Fibroblast of pulmonary artery (primary cell): ENCODE measurements at regions not wholly inside any gene's neighbourhood (a gene's known extent, or its start where the extent isn't known, plus 50 kb on each side); places are given as distances from the start of the nearest gene placed in this dataset.

Source experiments
- DNase-seq: peaks from one replicate; pipeline ENCODE4 v3.0.0-alpha.2; 2010; ENCODE audit warnings: low read depth
- H3K4me3 ChIP-seq: replicated peaks from 2 replicates; pipeline ENCODE4 v1.5.1; 2011; ENCODE audit warnings: low read depth, mild to moderate bottlenecking, control low read depth, low read length, moderate library complexity
- CTCF ChIP-seq: IDR thresholded peaks from 2 replicates; pipeline ENCODE4 v1.5.1; 2011; ENCODE audit warnings: mild to moderate bottlenecking, control low read depth, low read length, inconsistent platforms; ENCODE audit errors: missing control alignments

- TF ChIP-seq CTCF: no peak
- DNase-seq: no peak
- no peak overlapping the region for H3K4me3 ChIP-seq
These were observed 385.4 kb upstream of the SLC10A2 start for GRCh38 chr13:103451656-103452055.

DNA sequence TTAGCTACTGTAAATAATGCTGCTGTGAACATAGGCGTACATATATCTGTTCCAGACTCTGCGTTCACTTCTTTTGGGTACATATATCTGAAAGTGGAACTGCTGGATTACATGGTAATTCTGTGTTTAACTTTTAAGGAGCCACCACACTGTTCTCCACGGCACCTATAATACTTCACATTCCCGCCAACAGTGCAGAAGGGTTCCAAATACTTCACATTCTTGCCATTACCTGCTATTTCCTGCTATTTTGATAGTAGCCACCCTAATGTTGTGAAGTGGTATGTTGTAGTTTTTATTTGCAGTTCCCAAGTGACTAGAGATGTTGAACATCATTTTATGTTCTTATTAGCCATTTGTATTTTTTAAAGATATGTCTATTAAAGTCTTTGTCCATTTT lies 377.4 kb upstream of the SLC10A2 start:
- H3K4me3 ChIP-seq: no peak overlapping the region
- no peak for DNase-seq
- no peak for TF ChIP-seq CTCF

GRCh38 chr13:103437651-103438050 lies 371.4 kb upstream of the SLC10A2 start:
- no peak for TF ChIP-seq CTCF
- DNase-seq: no peak
- no peak overlapping the region for H3K4me3 ChIP-seq

GRCh38 chr13:103436057-103436654 lies 369.9 kb upstream of the SLC10A2 start:
- H3K4me3 ChIP-seq: no peak overlapping the region
- no peak for TF ChIP-seq CTCF
- DNase-seq: no peak

- no peak for DNase-seq
- TF ChIP-seq CTCF: no peak
- H3K4me3 ChIP-seq: no peak overlapping the region
These were observed 365.6 kb upstream of the SLC10A2 start for GRCh38 chr13:103431856-103432255.

DNA sequence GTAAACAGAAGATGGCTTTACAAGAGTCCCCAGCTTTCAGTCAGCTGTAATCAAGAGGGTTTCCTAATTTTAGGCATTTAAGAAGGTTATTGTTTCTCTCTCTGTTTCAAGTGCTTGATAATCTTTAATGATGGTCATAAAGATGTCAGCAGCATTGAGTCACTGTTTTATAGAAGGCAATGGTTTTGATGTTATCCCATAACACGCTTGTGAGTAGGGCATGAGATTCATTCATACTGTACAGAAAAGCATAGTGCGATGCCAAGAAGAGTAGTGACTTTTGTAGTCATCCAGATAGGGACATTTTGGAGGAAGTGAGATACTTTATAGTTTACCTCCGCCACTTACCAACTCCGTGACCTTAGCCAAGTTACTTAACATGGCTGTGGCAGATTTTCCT lies 364.2 kb upstream of the SLC10A2 start:
- TF ChIP-seq CTCF: no peak
- no peak overlapping the region for H3K4me3 ChIP-seq
- no peak for DNase-seq

DNA sequence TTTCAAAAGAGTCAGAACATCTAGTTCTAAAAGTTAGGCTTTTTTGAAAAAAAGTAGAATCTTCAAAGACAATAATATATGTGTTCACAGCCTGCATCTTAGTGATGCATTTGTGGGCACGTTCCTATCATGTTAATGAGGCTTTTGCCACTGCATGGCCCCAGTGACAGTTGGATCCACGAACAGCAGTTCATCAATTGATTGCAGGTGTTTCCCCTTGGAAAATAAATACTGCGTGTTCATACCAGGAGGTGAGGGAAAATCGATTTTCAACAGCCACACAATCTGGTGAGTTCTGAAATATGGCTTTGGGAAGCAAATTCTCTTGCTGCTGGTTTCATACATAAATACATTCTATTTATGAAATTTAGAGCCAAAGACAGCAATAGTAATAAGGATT lies 343.8 kb upstream of the SLC10A2 start:
- H3K4me3 ChIP-seq: no peak overlapping the region
- DNase-seq: no peak
- no peak for TF ChIP-seq CTCF
